Endodermal cell (in vitro differentiated cells): ENCODE measurements at regions not wholly inside any gene's neighbourhood (a gene's known extent, or its start where the extent isn't known, plus 50 kb on each side); places are given as distances from the start of the nearest gene placed in this dataset.

Source experiments
- DNase-seq: peaks from one replicate; pipeline ENCODE4 v3.0.0-alpha.2; 2017
- H3K27ac ChIP-seq: 2 replicates; pipeline ENCODE4 v1.5.1; 2013; ENCODE audit warnings: mild to moderate bottlenecking, low read depth, low read length, moderate library complexity
- H3K27me3 ChIP-seq: 2 replicates; pipeline ENCODE4 v1.6.1; 2013; ENCODE audit warnings: mild to moderate bottlenecking, low read length, moderate library complexity; ENCODE audit not compliant: insufficient read depth, control insufficient read depth, poor library complexity, severe bottlenecking
- H3K36me3 ChIP-seq: 2 replicates; pipeline ENCODE4 v1.7.0; 2013; ENCODE audit warnings: mild to moderate bottlenecking, low read length, moderate library complexity; ENCODE audit not compliant: control insufficient read depth, insufficient read depth
- H3K4me1 ChIP-seq: one replicate; pipeline ENCODE4 v1.7.0; 2013; ENCODE audit warnings: low read length; ENCODE audit not compliant: control insufficient read depth, insufficient read depth
- H3K4me3 ChIP-seq: 2 replicates; pipeline ENCODE4 v1.5.1; 2013; ENCODE audit warnings: mild to moderate bottlenecking, low read length, moderate library complexity
- H3K9ac ChIP-seq: 2 replicates; pipeline ENCODE4 v1.6.1; 2013; ENCODE audit warnings: mild to moderate bottlenecking, low read length, moderate library complexity; ENCODE audit not compliant: poor library complexity, severe bottlenecking; ENCODE audit errors: extremely low read depth
- H3K9me3 ChIP-seq: 2 replicates; pipeline ENCODE4 v1.6.1; 2013; ENCODE audit warnings: mild to moderate bottlenecking, low read length, moderate library complexity; ENCODE audit not compliant: control insufficient read depth
- H3K27ac Mint-ChIP-seq: 2 replicates; pipeline ENCODE4 v1.8.0; 2020; ENCODE audit warnings: mixed read lengths
- H3K27me3 Mint-ChIP-seq: 2 replicates; pipeline ENCODE4 v1.8.0; 2021; ENCODE audit warnings: mild to moderate bottlenecking, mixed read lengths; ENCODE audit not compliant: insufficient read depth
- H3K36me3 Mint-ChIP-seq: 2 replicates; pipeline ENCODE4 v1.8.0; 2020; ENCODE audit warnings: low read depth, mixed read lengths
- H3K4me1 Mint-ChIP-seq: 2 replicates; pipeline ENCODE4 v1.8.0; 2020; ENCODE audit warnings: mixed read lengths
- H3K4me3 Mint-ChIP-seq: 2 replicates; pipeline ENCODE4 v1.8.0; 2020; ENCODE audit warnings: mild to moderate bottlenecking, moderate library complexity, mixed read lengths
- H3K9me3 Mint-ChIP-seq: 2 replicates; pipeline ENCODE4 v1.8.0; 2020; ENCODE audit warnings: mild to moderate bottlenecking, mixed read lengths
- CTCF ChIP-seq: fragments of 200-600 bp; sonication (generic); conservative IDR thresholded peaks from 2 replicates; pipeline ENCODE4 v1.5.0; 2021; ENCODE audit warnings: antibody characterized with exemption, mild to moderate bottlenecking
- WGBS, 2 experiments: methylation state at CpG; one replicate each; pipeline versions ENCODE4 v1.1.5 to v1.1.7; 2013; ENCODE audit warnings: missing lambda C conversion rate in 2 of 2, mixed read lengths in 1 of 2; ENCODE audit not compliant: insufficient coverage in 1 of 2, insufficient read length in 1 of 2; 5-methylcytosine and 5-hydroxymethylcytosine counted together

GRCh38 chr6:90715093-90715655 is 128.3 kb upstream of the MAP3K7 start:
- Mint-ChIP-seq H3K27ac (no peak overlapping the region), H3K9me3 (no peaks in the 10 kb centered on the region), H3K27me3 (no peaks in the 10 kb centered on the region), H3K4me3 (no peak overlapping the region), H3K36me3 (no peaks in the 10 kb centered on the region), H3K4me1 (peaks cover 8% of the 10 kb centered on the region)
- no peak overlapping the region for H3K9ac ChIP-seq
- no peaks in the 10 kb centered on the region for H3K36me3 ChIP-seq
- no peak for TF ChIP-seq CTCF
- no peak overlapping the region for H3K27ac ChIP-seq
- no peak for DNase-seq
- H3K9me3 ChIP-seq: no peaks in the 10 kb centered on the region
- no peak overlapping the region for H3K4me3 ChIP-seq
- H3K4me1 ChIP-seq: no peaks in the 10 kb centered on the region
- WGBS, 2 experiments: 95 to 98% methylated on average over 7 to 13 of the region's 13 CpGs
- H3K27me3 ChIP-seq: peaks cover 3% of the 10 kb centered on the region

- H3K9ac ChIP-seq: no peak overlapping the region
- H3K27me3 Mint-ChIP-seq: no peaks in the 10 kb centered on the region
- no peaks in the 10 kb centered on the region for H3K9me3 ChIP-seq
- H3K27ac Mint-ChIP-seq: no peak overlapping the region
- no peak overlapping the region for H3K27ac ChIP-seq
- H3K36me3 Mint-ChIP-seq: peaks cover 3% of the 10 kb centered on the region
- no peaks in the 10 kb centered on the region for H3K36me3 ChIP-seq
- peaks cover 12% of the 10 kb centered on the region for H3K27me3 ChIP-seq
- H3K4me1 Mint-ChIP-seq: peaks cover 8% of the 10 kb centered on the region
- H3K4me1 ChIP-seq: no peaks in the 10 kb centered on the region
- no peak overlapping the region for H3K4me3 ChIP-seq
- H3K9me3 Mint-ChIP-seq: no peaks in the 10 kb centered on the region
- no peak for DNase-seq
- no peak for TF ChIP-seq CTCF
- no peak overlapping the region for H3K4me3 Mint-ChIP-seq
Measured at GRCh38 chr6:90714319-90714718, 127.4 kb upstream of the MAP3K7 start.

- DNase-seq: no peak
- no peak overlapping the region for H3K4me3 ChIP-seq
- no peak overlapping the region for H3K27ac ChIP-seq
- Mint-ChIP-seq H3K27me3 (no peaks in the 10 kb centered on the region), H3K4me3 (no peak overlapping the region), H3K36me3 (peaks cover 6% of the 10 kb centered on the region), H3K4me1 (peaks cover 25% of the 10 kb centered on the region), H3K27ac (no peak overlapping the region), H3K9me3 (no peaks in the 10 kb centered on the region)
- 97 to 100% methylated on average over 8 of the region's 8 CpGs for WGBS, 2 experiments
- no peak for TF ChIP-seq CTCF
- no peaks in the 10 kb centered on the region for H3K36me3 ChIP-seq
- peaks cover 18% of the 10 kb centered on the region for H3K27me3 ChIP-seq
- H3K4me1 ChIP-seq: peaks cover 13% of the 10 kb centered on the region
- H3K9me3 ChIP-seq: no peaks in the 10 kb centered on the region
- no peak overlapping the region for H3K9ac ChIP-seq
Measured at GRCh38 chr6:90712114-90712513, 125.2 kb upstream of the MAP3K7 start.
